ENCODE measurements at regions not wholly inside any gene's neighbourhood (a gene's known extent, or its start where the extent isn't known, plus 50 kb on each side); places are given as distances from the start of the nearest gene placed in this dataset.
"Not testable (repeated sequence)": the region's sequence is repeated elsewhere in the genome, so short reads cannot be mapped to it uniquely, and the experiment has no call there.

- Mint-ChIP-seq H3K4me1 (no peaks in the 10 kb centered on the region), H3K27me3 (no peaks in the 10 kb centered on the region)
Measured at GRCh38 chr13:87907202-87907601, 236.0 kb downstream of the SLITRK5 start.

DNA sequence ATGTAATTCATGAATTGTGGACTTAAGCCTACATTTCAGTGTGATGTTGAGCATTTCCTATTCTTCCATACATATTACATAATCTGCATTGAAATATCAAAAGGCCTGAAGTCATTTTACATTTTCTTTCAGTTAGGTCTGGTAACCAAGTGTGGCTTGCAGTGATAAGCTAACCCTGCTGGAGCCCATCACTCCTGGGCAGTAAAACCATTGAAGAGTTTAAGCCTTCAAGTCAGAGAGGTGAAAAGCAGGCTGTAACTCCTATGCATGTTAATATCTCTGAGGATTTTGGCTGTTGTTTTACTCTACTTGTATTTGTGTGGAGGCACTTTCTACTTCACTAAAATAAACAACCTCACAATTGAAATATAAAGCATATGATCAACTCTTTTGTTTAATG is 248.8 kb downstream of the SLITRK5 start:
- no peak overlapping the region for H3K27ac Mint-ChIP-seq
- H3K4me1 Mint-ChIP-seq: no peaks in the 10 kb centered on the region
- no peaks in the 10 kb centered on the region for H3K27me3 Mint-ChIP-seq
- peaks cover 7% of the 10 kb centered on the region for H3K9me3 Mint-ChIP-seq
- H3K36me3 Mint-ChIP-seq: no peaks in the 10 kb centered on the region
- no peak overlapping the region for H3K4me3 Mint-ChIP-seq

More at GRCh38 chr13:87907202-87907601, 236.0 kb downstream of the SLITRK5 start:
- no peak overlapping the region for H3K4me3 Mint-ChIP-seq
- no peak overlapping the region for H3K27ac Mint-ChIP-seq
- H3K9me3 Mint-ChIP-seq: peaks cover 9% of the 10 kb centered on the region
- H3K36me3 Mint-ChIP-seq: no peaks in the 10 kb centered on the region

GRCh38 chr13:87923753-87924152 is 252.6 kb downstream of the SLITRK5 start:
- Mint-ChIP-seq H3K9me3 (peaks cover 7% of the 10 kb centered on the region), H3K27me3 (no peaks in the 10 kb centered on the region), H3K27ac (no peak overlapping the region), H3K4me1 (no peaks in the 10 kb centered on the region), H3K36me3 (no peaks in the 10 kb centered on the region), H3K4me3 (no peak overlapping the region)

GRCh38 chr13:87925006-87925405 is 253.8 kb downstream of the SLITRK5 start:
- H3K27ac Mint-ChIP-seq: no peak overlapping the region
- H3K27me3 Mint-ChIP-seq: no peaks in the 10 kb centered on the region
- H3K4me3 Mint-ChIP-seq: no peak overlapping the region
- peaks cover 7% of the 10 kb centered on the region for H3K9me3 Mint-ChIP-seq
- H3K4me1 Mint-ChIP-seq: no peaks in the 10 kb centered on the region
- H3K36me3 Mint-ChIP-seq: no peaks in the 10 kb centered on the region

- Mint-ChIP-seq H3K4me3 (no peak overlapping the region), H3K36me3 (no peaks in the 10 kb centered on the region), H3K27me3 (no peaks in the 10 kb centered on the region), H3K9me3 (peaks cover 4% of the 10 kb centered on the region), H3K4me1 (no peaks in the 10 kb centered on the region), H3K27ac (no peak overlapping the region)
Measured at GRCh38 chr13:87940776-87941175, 269.6 kb downstream of the SLITRK5 start.

DNA sequence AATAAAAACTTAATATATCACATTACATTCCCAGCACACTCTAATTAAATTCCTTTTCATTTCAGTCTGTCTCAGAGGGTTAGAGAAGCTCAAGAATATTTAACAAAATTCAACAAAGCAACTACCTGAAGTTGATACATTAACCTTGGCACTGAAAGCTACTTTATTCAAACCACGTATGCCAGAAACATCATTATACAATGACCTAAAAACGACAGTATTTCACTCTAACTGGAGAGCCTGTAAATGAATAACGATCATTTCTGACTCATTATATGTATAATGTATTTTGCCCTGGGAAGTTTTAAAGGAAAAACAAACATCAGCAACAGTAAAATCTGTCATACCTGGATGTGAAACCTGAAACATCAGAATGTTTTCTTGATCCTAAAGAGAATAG is 270.1 kb downstream of the SLITRK5 start:
- Mint-ChIP-seq H3K4me1 (no peaks in the 10 kb centered on the region), H3K27ac (no peak overlapping the region), H3K9me3 (peaks cover 4% of the 10 kb centered on the region), H3K27me3 (no peaks in the 10 kb centered on the region), H3K36me3 (no peaks in the 10 kb centered on the region), H3K4me3 (no peak overlapping the region)

- no peaks in the 10 kb centered on the region for H3K36me3 Mint-ChIP-seq
- H3K27me3 Mint-ChIP-seq: no peaks in the 10 kb centered on the region
- H3K9me3 Mint-ChIP-seq: peaks cover under 1% of the 10 kb centered on the region
- H3K4me3 Mint-ChIP-seq: no peak overlapping the region
- no peak overlapping the region for H3K27ac Mint-ChIP-seq
- no peaks in the 10 kb centered on the region for H3K4me1 Mint-ChIP-seq
Measured at GRCh38 chr13:87942205-87942604, 271.0 kb downstream of the SLITRK5 start.

DNA sequence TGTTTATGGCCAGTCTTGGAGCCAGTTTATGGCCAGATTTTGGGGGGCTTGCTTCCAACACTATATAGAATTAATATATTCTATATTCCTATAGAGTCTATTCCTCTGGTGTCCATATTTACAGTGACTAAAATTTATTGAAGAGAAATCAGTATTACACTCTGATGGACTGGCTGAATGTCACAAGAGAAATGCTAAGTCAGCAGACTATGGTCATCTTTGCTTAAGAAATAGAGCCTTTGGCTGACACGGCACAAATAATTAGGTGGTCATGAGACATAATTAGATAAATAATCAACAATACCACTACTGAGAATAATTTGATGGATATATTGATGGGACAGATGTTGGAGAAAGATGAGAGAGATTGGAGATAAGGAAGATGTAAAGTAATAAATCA is 272.9 kb downstream of the SLITRK5 start:
- Mint-ChIP-seq H3K36me3 (no peaks in the 10 kb centered on the region), H3K27ac (no peak overlapping the region), H3K27me3 (no peaks in the 10 kb centered on the region), H3K4me3 (no peak overlapping the region), H3K4me1 (no peaks in the 10 kb centered on the region), H3K9me3 (no peaks in the 10 kb centered on the region)

GRCh38 chr13:87952377-87952776 is 281.2 kb downstream of the SLITRK5 start:
- Mint-ChIP-seq H3K27ac (no peak overlapping the region), H3K27me3 (no peaks in the 10 kb centered on the region), H3K4me1 (no peaks in the 10 kb centered on the region), H3K4me3 (no peak overlapping the region), H3K36me3 (no peaks in the 10 kb centered on the region), H3K9me3 (no peaks in the 10 kb centered on the region)

DNA sequence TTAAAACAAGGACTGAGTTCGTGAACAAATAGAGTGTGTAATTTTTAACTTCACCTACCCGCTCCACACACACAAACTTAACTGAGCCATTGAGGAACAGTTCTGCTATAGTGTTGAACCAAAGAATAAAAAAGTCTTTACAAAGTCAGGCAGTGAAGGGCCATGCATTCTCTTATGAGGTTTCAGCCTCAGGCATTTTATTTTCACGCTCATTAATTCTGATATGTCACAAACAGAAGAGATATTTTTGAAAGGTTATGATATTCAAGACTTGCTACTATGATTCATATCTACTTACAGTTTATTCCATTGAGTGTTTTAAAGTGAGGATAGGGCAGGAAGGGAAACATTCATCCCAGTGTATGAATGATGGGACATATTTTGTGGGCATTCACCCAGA is 282.2 kb downstream of the SLITRK5 start:
- Mint-ChIP-seq H3K4me3 (no peak overlapping the region), H3K9me3 (no peaks in the 10 kb centered on the region), H3K27me3 (no peaks in the 10 kb centered on the region), H3K4me1 (no peaks in the 10 kb centered on the region), H3K27ac (no peak overlapping the region), H3K36me3 (no peaks in the 10 kb centered on the region)

GRCh38 chr13:87954091-87954490 is 282.9 kb downstream of the SLITRK5 start:
- Mint-ChIP-seq H3K4me1 (no peaks in the 10 kb centered on the region), H3K27me3 (no peaks in the 10 kb centered on the region), H3K9me3 (no peaks in the 10 kb centered on the region), H3K36me3 (no peaks in the 10 kb centered on the region), H3K27ac (no peak overlapping the region), H3K4me3 (no peak overlapping the region)

- Mint-ChIP-seq H3K9me3 (no peaks in the 10 kb centered on the region), H3K4me3 (no peak overlapping the region), H3K27ac (no peak overlapping the region), H3K4me1 (no peaks in the 10 kb centered on the region), H3K27me3 (no peaks in the 10 kb centered on the region), H3K36me3 (no peaks in the 10 kb centered on the region)
Measured at GRCh38 chr13:87961546-87961945, 290.4 kb downstream of the SLITRK5 start.

DNA sequence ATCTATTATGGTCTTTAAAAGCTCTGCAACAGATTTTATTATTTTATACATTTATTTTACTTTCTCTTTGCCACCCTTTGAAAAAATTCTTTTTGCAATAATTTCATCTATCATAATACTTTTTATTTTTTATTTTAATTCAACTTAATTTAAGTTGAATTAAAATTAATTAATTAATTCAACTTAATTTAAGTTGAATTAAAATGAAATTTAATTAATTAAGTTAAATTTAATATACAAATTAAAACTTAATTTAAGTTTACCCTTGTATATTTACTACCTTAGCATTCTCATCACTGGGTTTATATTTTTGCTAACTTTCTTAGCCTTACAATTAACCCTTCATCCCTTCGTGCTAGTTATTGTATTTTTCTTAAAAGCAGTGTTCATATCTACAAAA is 301.4 kb downstream of the SLITRK5 start:
- no peaks in the 10 kb centered on the region for H3K9me3 Mint-ChIP-seq
- no peaks in the 10 kb centered on the region for H3K27me3 Mint-ChIP-seq
- H3K4me1 Mint-ChIP-seq: no peaks in the 10 kb centered on the region

DNA sequence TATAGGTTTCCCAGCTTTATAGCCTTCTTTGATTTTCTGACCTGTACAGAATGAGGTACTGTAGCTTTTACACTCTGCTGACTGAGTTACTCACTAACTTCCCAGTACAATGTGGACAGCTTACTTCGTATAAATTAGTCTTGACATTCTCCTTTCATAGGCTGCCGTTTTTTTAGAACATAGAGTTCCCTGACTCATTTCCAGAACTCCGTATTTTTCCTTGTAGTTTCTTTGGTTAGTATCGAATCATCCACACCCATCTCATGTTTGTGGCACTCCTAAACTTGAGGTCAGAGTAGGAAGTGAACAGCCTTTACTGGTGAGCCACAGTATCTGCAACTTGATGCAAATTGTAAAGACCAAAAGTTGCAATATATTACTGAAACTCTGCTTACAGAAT is 303.9 kb downstream of the SLITRK5 start:
- no peak overlapping the region for H3K27ac Mint-ChIP-seq
- no peaks in the 10 kb centered on the region for H3K27me3 Mint-ChIP-seq
- H3K36me3 Mint-ChIP-seq: no peaks in the 10 kb centered on the region
- H3K4me1 Mint-ChIP-seq: no peaks in the 10 kb centered on the region
- H3K9me3 Mint-ChIP-seq: no peaks in the 10 kb centered on the region
- no peak overlapping the region for H3K4me3 Mint-ChIP-seq

More for the DNA sequence above, 301.4 kb downstream of the SLITRK5 start:
- H3K27ac Mint-ChIP-seq: no peak overlapping the region
- no peaks in the 10 kb centered on the region for H3K36me3 Mint-ChIP-seq
- no peak overlapping the region for H3K4me3 Mint-ChIP-seq

DNA sequence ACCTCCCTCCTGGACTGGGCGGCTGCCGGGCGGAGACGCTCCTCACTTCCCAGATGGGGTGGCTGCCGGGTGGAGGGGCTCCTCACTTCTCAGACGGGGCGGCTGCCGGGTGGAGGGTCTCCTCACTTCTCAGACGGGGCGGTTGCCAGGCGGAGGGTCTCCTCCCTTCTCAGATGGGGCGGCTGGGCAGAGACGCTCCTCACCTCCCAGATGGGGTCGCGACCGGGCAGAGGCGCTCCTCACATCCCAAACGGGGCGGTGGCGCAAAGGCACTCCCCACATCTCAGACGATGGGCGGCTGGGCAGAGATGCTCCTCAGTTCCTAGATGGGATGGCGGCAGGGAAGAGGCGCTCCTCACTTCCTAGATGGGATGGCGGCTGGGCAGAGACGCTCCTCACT is 305.5 kb downstream of the SLITRK5 start:
- H3K27ac Mint-ChIP-seq, H3K4me1 Mint-ChIP-seq, H3K4me3 Mint-ChIP-seq, H3K36me3 Mint-ChIP-seq, H3K27me3 Mint-ChIP-seq, H3K9me3 Mint-ChIP-seq: not testable (repeated sequence)

GRCh38 chr13:87981416-87981815 is 310.2 kb downstream of the SLITRK5 start:
- Mint-ChIP-seq H3K9me3 (no peaks in the 10 kb centered on the region), H3K4me3 (no peak overlapping the region), H3K27ac (no peak overlapping the region), H3K27me3 (no peaks in the 10 kb centered on the region), H3K4me1 (no peaks in the 10 kb centered on the region), H3K36me3 (no peaks in the 10 kb centered on the region)

DNA sequence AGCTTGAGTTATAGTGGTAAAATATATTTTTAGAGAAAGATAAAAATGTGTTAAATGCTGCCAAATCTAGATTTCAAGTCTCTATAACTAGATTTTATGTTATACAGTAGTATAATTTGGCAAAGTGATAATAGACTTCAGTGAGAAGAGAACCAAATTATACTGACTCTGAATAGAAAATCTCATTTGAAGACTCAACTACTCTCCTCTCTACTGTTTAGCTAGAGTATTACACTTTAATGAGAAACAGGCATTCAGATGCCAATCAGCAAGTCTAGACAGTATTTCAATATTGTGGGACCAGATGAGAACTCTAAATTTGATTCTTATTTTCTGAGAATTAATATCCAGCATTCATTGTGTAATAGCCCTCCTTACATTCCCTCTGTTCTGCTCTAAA is 311.2 kb downstream of the SLITRK5 start:
- Mint-ChIP-seq H3K4me3 (no peak overlapping the region), H3K9me3 (no peaks in the 10 kb centered on the region), H3K36me3 (no peaks in the 10 kb centered on the region)

More for the DNA sequence above, 311.2 kb downstream of the SLITRK5 start:
- Mint-ChIP-seq H3K4me1 (no peaks in the 10 kb centered on the region), H3K27me3 (no peaks in the 10 kb centered on the region), H3K27ac (no peak overlapping the region)

Measured in activated naive CD4-positive, alpha-beta T cell treated with anti-CD3 and anti-CD28 coated beads, Interleukin-2, amount 50 U/mL, for 24 hours (primary cell).